IPS DF 4.7 (cell line): ENCODE measurements at regions not wholly inside any gene's neighbourhood (a gene's known extent, or its start where the extent isn't known, plus 50 kb on each side); places are given as distances from the start of the nearest gene placed in this dataset.
"Not testable (repeated sequence)": the region's sequence is repeated elsewhere in the genome, so short reads cannot be mapped to it uniquely, and the experiment has no call there.

Experiments
- DNase-seq: peaks from one replicate; pipeline ENCODE4 v3.0.0-alpha.2; 2013; ENCODE audit warnings: low spot score; ENCODE audit errors: extremely low read depth

GRCh38 chr7:152905949-152906348 is 146.4 kb downstream of the ACTR3B start:
- no peak for DNase-seq

- DNase-seq: no peak
Measured at GRCh38 chr7:152907042-152907761, 147.7 kb downstream of the ACTR3B start.

- no peak for DNase-seq
Measured at GRCh38 chr7:152909280-152909679, 149.7 kb downstream of the ACTR3B start.

- no peak for DNase-seq
Measured at GRCh38 chr7:152909683-152910544, 150.4 kb downstream of the ACTR3B start.

- no peak for DNase-seq
Measured at GRCh38 chr7:152910545-152911225, 151.1 kb downstream of the ACTR3B start.

- DNase-seq: no peak
Measured at GRCh38 chr7:152911226-152911560, 151.6 kb downstream of the ACTR3B start.

GRCh38 chr7:152911922-152912321 is 152.4 kb downstream of the ACTR3B start:
- no peak for DNase-seq

- no peak for DNase-seq
Measured at GRCh38 chr7:152912511-152912910, 153.0 kb downstream of the ACTR3B start.

GRCh38 chr7:152913492-152913891 is 153.9 kb downstream of the ACTR3B start:
- no peak for DNase-seq

GRCh38 chr7:152914014-152914844 is 154.7 kb downstream of the ACTR3B start:
- DNase-seq: no peak

GRCh38 chr7:152914845-152915102 is 155.2 kb downstream of the ACTR3B start:
- not testable (repeated sequence) for DNase-seq

GRCh38 chr7:152922318-152923081 is 162.9 kb downstream of the ACTR3B start:
- DNase-seq: no peak

GRCh38 chr7:152923711-152924110 is 164.2 kb downstream of the ACTR3B start:
- no peak for DNase-seq

- no peak for DNase-seq
Measured at GRCh38 chr7:152924238-152924637, 164.7 kb downstream of the ACTR3B start.

GRCh38 chr7:152924826-152925411 is 165.4 kb downstream of the ACTR3B start:
- no peak for DNase-seq

- no peak for DNase-seq
Measured at GRCh38 chr7:152925412-152926147, 166.0 kb downstream of the ACTR3B start.

GRCh38 chr7:152931633-152932032 is 172.1 kb downstream of the ACTR3B start:
- DNase-seq: no peak

- DNase-seq: no peak
Measured at GRCh38 chr7:152937282-152937681, 177.7 kb downstream of the ACTR3B start.

GRCh38 chr7:152946616-152947015 is 187.1 kb downstream of the ACTR3B start:
- DNase-seq: not testable (repeated sequence)

GRCh38 chr7:152947686-152948085 is 188.1 kb downstream of the ACTR3B start:
- DNase-seq: no peak
